GM10266 (cell line): ENCODE measurements at regions not wholly inside any gene's neighbourhood (a gene's known extent, or its start where the extent isn't known, plus 50 kb on each side); places are given as distances from the start of the nearest gene placed in this dataset.

Experiments used
- DNase-seq: peaks from one replicate; pipeline ENCODE4 v3.0.0; 2012; ENCODE audit errors: extremely low spot score
- TF ChIP-seq, protein P1 (sequence below): IDR thresholded peaks from 2 replicates; pipeline ENCODE4 v1.5.1; 2012; ENCODE audit warnings: mild to moderate bottlenecking, low read depth; ENCODE audit not compliant: control insufficient read depth, insufficient read depth; ENCODE audit errors: missing control alignments

- TF ChIP-seq, protein P1, sequence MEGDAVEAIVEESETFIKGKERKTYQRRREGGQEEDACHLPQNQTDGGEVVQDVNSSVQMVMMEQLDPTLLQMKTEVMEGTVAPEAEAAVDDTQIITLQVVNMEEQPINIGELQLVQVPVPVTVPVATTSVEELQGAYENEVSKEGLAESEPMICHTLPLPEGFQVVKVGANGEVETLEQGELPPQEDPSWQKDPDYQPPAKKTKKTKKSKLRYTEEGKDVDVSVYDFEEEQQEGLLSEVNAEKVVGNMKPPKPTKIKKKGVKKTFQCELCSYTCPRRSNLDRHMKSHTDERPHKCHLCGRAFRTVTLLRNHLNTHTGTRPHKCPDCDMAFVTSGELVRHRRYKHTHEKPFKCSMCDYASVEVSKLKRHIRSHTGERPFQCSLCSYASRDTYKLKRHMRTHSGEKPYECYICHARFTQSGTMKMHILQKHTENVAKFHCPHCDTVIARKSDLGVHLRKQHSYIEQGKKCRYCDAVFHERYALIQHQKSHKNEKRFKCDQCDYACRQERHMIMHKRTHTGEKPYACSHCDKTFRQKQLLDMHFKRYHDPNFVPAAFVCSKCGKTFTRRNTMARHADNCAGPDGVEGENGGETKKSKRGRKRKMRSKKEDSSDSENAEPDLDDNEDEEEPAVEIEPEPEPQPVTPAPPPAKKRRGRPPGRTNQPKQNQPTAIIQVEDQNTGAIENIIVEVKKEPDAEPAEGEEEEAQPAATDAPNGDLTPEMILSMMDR = no peak
- no peak for DNase-seq
Observed at GRCh38 chr19:30090476-30090875, 148.4 kb downstream of the URI1 start.

GRCh38 chr19:30090963-30091362, 148.9 kb downstream of the URI1 start:
- no peak for DNase-seq
- TF ChIP-seq, protein P1 = no peak

DNA sequence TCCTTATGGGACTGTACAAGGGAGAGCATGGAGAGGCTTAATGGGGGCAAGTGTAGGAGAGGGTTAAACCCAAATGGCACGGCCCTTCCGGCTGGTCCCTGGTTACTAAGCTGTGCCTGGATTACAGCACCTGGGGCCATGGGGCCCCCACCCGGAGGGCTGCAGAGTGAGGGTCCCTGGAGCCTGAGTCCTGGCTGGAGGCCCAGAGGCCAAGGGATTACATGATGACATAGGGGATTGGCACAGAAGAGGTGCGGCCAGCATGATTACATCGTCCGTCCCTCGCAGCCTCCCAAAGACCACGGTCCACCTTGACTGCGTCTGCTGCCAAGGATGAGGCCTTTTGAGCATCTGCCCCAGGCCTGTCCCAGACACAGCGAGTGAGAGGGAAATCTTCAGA, 149.4 kb downstream of the URI1 start:
- no peak for DNase-seq
- TF ChIP-seq, protein P1 = no peak

DNA sequence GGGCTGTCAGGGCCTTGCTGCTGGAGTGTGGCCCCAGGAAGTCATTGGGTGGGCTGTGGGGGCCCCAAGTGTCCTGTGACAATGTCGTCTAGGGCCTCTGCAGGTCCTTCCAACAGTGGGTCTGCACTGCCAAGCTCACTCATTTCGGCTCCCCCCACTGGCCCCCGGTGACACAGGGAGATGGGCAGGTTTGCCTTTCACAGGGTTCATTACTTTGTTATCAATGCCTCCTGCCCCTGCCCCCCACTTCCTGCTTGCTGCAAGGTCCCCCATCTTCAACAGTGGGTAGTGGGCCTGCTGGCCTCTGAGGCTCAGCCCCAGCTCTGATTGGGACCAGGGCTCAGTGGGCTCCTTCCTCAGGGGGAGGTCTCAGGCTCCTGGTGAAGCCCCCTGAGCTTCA, 149.8 kb downstream of the URI1 start:
- TF ChIP-seq, protein P1 = no peak
- no peak for DNase-seq

DNA sequence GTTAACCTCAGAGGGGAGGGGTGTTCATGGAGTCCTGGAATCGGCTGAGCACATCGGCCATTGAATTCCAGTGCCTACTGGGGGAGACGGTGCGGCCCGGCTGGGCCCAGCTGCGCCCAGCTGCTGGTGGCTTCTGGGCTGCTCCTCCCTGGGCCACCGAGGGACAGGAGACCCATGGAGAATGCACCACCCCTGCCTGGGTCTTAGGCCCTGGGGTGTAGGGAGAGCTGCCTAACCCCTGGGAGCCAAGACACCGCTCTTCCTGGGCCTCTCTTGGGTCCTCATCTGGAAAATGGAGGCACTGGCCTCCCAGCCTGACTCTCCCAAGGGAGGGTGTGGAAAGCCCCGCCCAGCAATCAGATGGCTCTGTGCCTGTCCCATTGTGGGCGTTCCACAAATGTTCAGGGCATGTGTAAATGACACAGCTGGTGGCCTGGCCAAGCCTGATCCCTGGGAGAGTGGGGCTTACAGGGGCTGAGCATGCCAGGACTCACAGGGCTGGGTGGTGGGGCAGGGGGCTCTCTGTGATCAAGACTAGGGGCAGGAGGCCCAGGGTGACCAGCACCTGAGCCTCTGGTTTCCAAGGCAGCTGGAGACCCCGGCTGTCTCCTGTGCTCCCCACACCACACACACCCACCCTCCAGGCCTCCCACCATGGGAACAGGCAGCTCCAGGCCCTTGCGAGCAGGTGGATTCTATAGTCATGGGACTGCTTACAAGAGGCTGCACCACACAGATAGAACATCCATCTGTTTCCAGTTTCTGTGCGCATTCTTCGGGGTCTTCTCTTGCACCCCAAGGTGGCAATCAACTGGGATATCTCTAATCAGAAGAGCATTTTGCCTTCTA, 150.9 kb downstream of the URI1 start:
- no peak for DNase-seq
- TF ChIP-seq, protein P1 = no peak

- TF ChIP-seq, protein P1 = no peak
- no peak for DNase-seq
Observed at GRCh38 chr19:30093966-30094755, 152.1 kb downstream of the URI1 start.

DNA sequence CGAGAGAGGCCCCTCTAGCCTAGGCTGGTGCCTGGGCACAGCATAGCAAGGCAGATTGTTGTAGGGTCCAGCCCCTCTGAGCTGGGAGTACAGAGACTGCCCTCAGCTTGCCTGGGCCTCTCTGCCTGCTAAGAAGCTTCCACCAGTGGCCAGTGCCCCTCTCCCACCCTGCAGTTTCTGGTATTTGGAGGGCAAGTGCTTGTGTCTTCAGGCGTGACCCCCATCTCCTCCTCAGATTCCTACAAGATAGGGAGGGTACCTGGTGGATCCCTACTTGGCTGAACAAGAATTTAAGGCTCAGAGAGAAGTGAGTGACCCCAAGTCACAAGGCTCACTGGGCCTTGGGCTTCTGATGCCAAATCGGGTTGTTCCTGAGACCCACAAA, 152.7 kb downstream of the URI1 start:
- TF ChIP-seq, protein P1 = no peak
- DNase-seq = no peak
